Endothelial cell of umbilical vein (primary cell): ENCODE measurements at regions not wholly inside any gene's neighbourhood (a gene's known extent, or its start where the extent isn't known, plus 50 kb on each side); places are given as distances from the start of the nearest gene placed in this dataset.

Source experiments
- BruUV-seq: library from RNA; stranded (reverse); fragments of 400-500 nt; replicated peaks from 2 replicates; lab custom pipeline; 2021; lab: Mats Ljungman, UMichigan
- CTCF ChIA-PET: fragments of 300-600, 350-600 bp; sonication (Branson Sonifier 250); formaldehyde crosslinking; loops from one replicate; lab custom pipeline; 2021; ENCODE audit warnings: antibody characterized with exemption, inconsistent platforms; lab: Charles Lee
- POLR2A ChIA-PET: fragments of 300-600, 350-600 bp; sonication (Branson Sonifier 250); formaldehyde crosslinking; loops from one replicate; lab custom pipeline; 2021; ENCODE audit warnings: antibody characterized with exemption, inconsistent platforms; lab: Charles Lee
- DNase-seq: peaks from one replicate; pipeline ENCODE4 v3.0.0-alpha.2; 2011; ENCODE audit warnings: low read depth, low spot score
- FAIRE-seq: peaks from 2 replicates; lab custom pipeline; 2011; peaks lifted over from hg19 to GRCh38; lab: Jason Lieb, UNC
- H2AFZ ChIP-seq: 2 replicates; pipeline ENCODE4 v1.6.0; 2012; ENCODE audit warnings: low read depth, low read length, control low read depth, inconsistent platforms
- H3K27ac ChIP-seq: 2 replicates; pipeline ENCODE4 v1.5.1; 2011; ENCODE audit warnings: low read depth, mild to moderate bottlenecking, control low read depth, low read length, moderate library complexity; ENCODE audit not compliant: insufficient read depth
- H3K27me3 ChIP-seq, 2 experiments: 2 replicates each; pipeline versions ENCODE4 v1.6.0 to v1.6.1; 2011; ENCODE audit warnings: low read length in 2 of 2, mixed read lengths in 1 of 2; ENCODE audit not compliant: control insufficient read depth in 2 of 2, insufficient read depth in 2 of 2
- H3K36me3 ChIP-seq, 2 experiments: 2 replicates in 1 of 2; 3 replicates in 1 of 2; pipeline ENCODE4 v1.5.1; 2011; ENCODE audit warnings: low read length in 2 of 2, mild to moderate bottlenecking in 1 of 2, moderate library complexity in 1 of 2; ENCODE audit not compliant: control insufficient read depth in 2 of 2, insufficient read depth in 2 of 2; ENCODE audit errors: extremely low read depth in 1 of 2
- H3K4me1 ChIP-seq: 3 replicates; pipeline ENCODE4 v1.5.1; 2011; ENCODE audit warnings: mild to moderate bottlenecking, low read length; ENCODE audit not compliant: control insufficient read depth, insufficient read depth; ENCODE audit errors: extremely low read depth
- H3K4me2 ChIP-seq: 2 replicates; pipeline ENCODE4 v1.6.1; 2011; ENCODE audit warnings: low read length, control low read depth, mixed read lengths; ENCODE audit not compliant: insufficient read depth
- H3K4me3 ChIP-seq, 3 experiments: fragments of 200-600 bp in 1 of 3; sonication (generic), shearing (Covaris generic) in 1 of 3; replicated peaks in 1 of 3; 2 replicates each; pipeline ENCODE4 v1.5.1; 2011 to 2016; ENCODE audit warnings: control low read depth in 3 of 3, low read length in 3 of 3, mild to moderate bottlenecking in 2 of 3, inconsistent platforms in 1 of 3, low read depth in 1 of 3, moderate library complexity in 1 of 3; ENCODE audit not compliant: insufficient read depth in 1 of 3
- H3K79me2 ChIP-seq: 2 replicates; pipeline ENCODE4 v1.6.0; 2012; ENCODE audit warnings: low read length, inconsistent platforms; ENCODE audit not compliant: control insufficient read depth, insufficient read depth
- H3K9ac ChIP-seq: replicated peaks from 2 replicates; pipeline ENCODE3; 2011; ENCODE audit warnings: low read length, control low read depth; ENCODE audit not compliant: insufficient read depth; ENCODE audit errors: extremely low read depth
- H3K9me1 ChIP-seq: replicated peaks from 3 replicates; pipeline ENCODE4 v1.6.0; 2011; ENCODE audit warnings: mild to moderate bottlenecking, low read length; ENCODE audit not compliant: control insufficient read depth, insufficient read depth; ENCODE audit errors: extremely low read depth
- H3K9me3 ChIP-seq: replicated peaks from 2 replicates; pipeline ENCODE4 v1.5.1; 2012; ENCODE audit warnings: low read length, inconsistent platforms; ENCODE audit not compliant: control insufficient read depth, insufficient read depth
- H4K20me1 ChIP-seq: replicated peaks from 2 replicates; pipeline ENCODE3; 2011; ENCODE audit warnings: mild to moderate bottlenecking, low read length; ENCODE audit not compliant: control insufficient read depth, insufficient read depth; ENCODE audit errors: extremely low read depth
- EZH2 ChIP-seq: IDR thresholded peaks from 2 replicates; pipeline ENCODE4 v1.6.1; 2012; ENCODE audit warnings: borderline replicate concordance, low read depth, mild to moderate bottlenecking, moderate library complexity, low read length, inconsistent platforms; ENCODE audit not compliant: severe bottlenecking
- FOS ChIP-seq: IDR thresholded peaks from 2 replicates; pipeline ENCODE4 v1.6.1; 2011; ENCODE audit warnings: mild to moderate bottlenecking, low read length, moderate library complexity, borderline replicate concordance; ENCODE audit not compliant: insufficient read depth
- GATA2 ChIP-seq: IDR thresholded peaks from 2 replicates; pipeline ENCODE4 v1.7.0; 2011; ENCODE audit warnings: low read depth, mild to moderate bottlenecking, moderate library complexity, mixed read lengths, low read length; ENCODE audit not compliant: insufficient read length, insufficient read depth
- JUN ChIP-seq: IDR thresholded peaks from 2 replicates; pipeline ENCODE4 v1.6.1; 2011; ENCODE audit warnings: borderline replicate concordance, low read depth; ENCODE audit not compliant: insufficient read length, insufficient read depth
- dilution Hi-C: fragments of 300-500 bp; cut with MboI; formaldehyde crosslinking; loops from one replicate; pipeline ENCODE4 v1.15.0; 2019; ENCODE audit warnings: low sequenced_read_pairs; ENCODE audit not compliant: extremely low pct_ligation_motif_present
- intact Hi-C: fragments of 100-400 bp; cut with micrococcal nuclease; formaldehyde crosslinking; loops from one replicate; pipeline ENCODE4 v1.10.0; 2022

DNA sequence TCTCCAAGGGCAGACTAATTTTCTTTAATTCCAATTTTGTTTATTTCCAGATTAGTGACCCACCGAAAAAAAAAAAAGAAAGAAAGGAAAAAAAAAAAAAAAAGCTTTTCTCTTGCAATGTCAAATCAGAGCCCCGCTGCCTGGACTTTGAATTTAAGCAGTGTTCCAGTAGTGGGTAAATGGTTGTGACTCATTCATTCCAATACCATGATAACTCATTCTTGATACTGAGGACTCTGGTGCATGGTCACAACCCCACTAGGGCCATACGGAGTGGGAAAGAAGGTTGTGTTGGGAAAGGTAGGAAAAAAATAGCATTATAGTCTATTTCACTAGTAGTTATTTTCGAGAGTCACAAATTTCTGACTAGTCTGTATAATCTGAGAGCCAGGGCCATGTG, 59.1 kb upstream of the COL8A1 start:
- FAIRE-seq (no peak), DNase-seq (peak; percentile 32)
- Histone ChIP-seq H3K4me3 (no peak overlapping the region), H3K27ac (peak overlapping the region; percentile 52), H3K9me3 (no peaks in the 10 kb centered on the region), H3K9me1 (no peaks in the 10 kb centered on the region), H4K20me1 (no peaks in the 10 kb centered on the region), H3K4me2 (peak overlapping the region; percentile 52), H3K9ac (no peak overlapping the region), H3K4me1 (peaks cover 28% of the 10 kb centered on the region), H3K36me3 (no peaks in the 10 kb centered on the region), H3K79me2 (no peaks in the 10 kb centered on the region), H2AFZ (no peak overlapping the region), H3K27me3 (no peaks in the 10 kb centered on the region)
- CTCF ChIA-PET, result interaction anchor here (0.6 to 1.5 kb wide), 5 partner anchors 16 to 406 kb away, joined by 3 to 5 read pairs (median 3); no protein-coding TSS in a partner anchor
- intact Hi-C loops, result no loop called here
- BruUV-seq, result no TSS peak
- POLR2A ChIA-PET, result no interaction called here
- dilution Hi-C loops, result no loop called here
- TF ChIP-seq FOS, result peak; percentile 32
- TF ChIP-seq JUN, result peak; percentile 33
- no peak for TF ChIP-seq EZH2

DNA sequence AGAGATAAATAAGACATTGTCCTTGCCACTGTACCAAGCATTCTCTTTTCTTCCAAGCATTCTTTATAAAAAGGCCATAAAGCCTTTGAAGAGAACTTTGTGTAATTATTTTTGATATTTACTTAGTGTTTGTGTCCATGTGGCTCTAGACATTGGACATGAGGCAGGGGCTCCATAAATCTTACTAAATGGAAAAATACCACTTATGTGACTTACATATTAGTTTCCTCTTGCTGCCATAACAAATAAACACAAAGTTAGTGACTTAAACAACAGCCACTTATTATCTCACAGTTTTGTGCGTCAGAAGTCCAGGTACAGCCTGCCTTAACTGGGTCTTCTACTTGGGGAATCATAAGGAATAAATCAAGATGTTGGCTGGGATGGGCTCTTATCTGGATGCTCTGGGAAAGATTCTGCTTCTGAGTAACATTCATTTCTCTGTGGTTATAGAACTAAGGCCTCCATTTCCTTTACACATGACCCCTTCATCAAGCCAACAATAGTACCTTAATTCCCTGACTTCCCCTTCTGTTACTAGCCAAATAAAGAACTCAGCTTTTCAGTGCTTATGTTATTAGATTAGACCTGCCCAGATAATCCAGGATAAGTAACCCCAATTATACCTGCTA, 59.9 kb upstream of the COL8A1 start:
- no peak overlapping the region for H3K9ac ChIP-seq
- H3K4me2 ChIP-seq, result peak overlapping the region; percentile 52
- no peaks in the 10 kb centered on the region for H3K9me1 ChIP-seq
- H3K4me1 ChIP-seq, result peaks cover 28% of the 10 kb centered on the region
- ChIA-PET CTCF (interaction anchor here (1.0 to 1.5 kb wide), 4 partner anchors 15 to 405 kb away, joined by 3 to 5 read pairs (median 3); no protein-coding TSS in a partner anchor), POLR2A (no interaction called here)
- peak overlapping the region; percentile 52 for H3K27ac ChIP-seq
- peak overlapping the region; percentile 26 for H2AFZ ChIP-seq
- no peaks in the 10 kb centered on the region for H3K36me3 ChIP-seq
- intact Hi-C loops, result no loop called here
- peak; percentile 77 for FAIRE-seq
- H3K79me2 ChIP-seq, result no peaks in the 10 kb centered on the region
- H4K20me1 ChIP-seq, result no peaks in the 10 kb centered on the region
- H3K27me3 ChIP-seq, result no peaks in the 10 kb centered on the region
- BruUV-seq, result no TSS peak
- H3K9me3 ChIP-seq, result no peaks in the 10 kb centered on the region
- peak; percentile 87 for DNase-seq
- TF ChIP-seq JUN, result no peak
- peak; percentile 61 for TF ChIP-seq GATA2
- dilution Hi-C loops, result no loop called here
- H3K4me3 ChIP-seq, result no peak overlapping the region
